HG03139 (cell line): ENCODE measurements at regions not wholly inside any gene's neighbourhood (a gene's known extent, or its start where the extent isn't known, plus 50 kb on each side); places are given as distances from the start of the nearest gene placed in this dataset.

ENCODE experiments used
- ATAC-seq: cut with Tn5 transposase; IDR thresholded peaks from one replicate; pipeline ENCODE4 v1.9.1; 2021; ENCODE audit not compliant: unreplicated experiment

DNA sequence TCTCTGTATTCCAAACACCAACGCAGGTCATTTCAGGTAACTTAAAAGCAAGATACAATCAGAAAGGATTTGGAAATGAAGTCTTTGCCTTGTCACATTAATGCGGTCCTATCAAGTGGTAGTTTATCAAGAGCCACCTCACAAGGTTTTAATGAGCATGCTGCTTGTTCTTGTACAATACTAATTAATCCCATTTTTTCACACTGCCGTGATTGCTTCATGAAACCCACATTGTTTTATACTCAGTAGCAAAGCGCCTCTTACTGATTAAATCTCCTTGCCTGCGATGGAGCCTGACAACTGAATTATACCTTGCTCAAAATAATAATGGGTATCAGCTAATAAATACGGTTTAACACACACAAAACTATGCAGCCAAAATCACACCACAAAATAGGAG, 234.1 kb upstream of the TSHZ2 start:
- no peak for ATAC-seq

DNA sequence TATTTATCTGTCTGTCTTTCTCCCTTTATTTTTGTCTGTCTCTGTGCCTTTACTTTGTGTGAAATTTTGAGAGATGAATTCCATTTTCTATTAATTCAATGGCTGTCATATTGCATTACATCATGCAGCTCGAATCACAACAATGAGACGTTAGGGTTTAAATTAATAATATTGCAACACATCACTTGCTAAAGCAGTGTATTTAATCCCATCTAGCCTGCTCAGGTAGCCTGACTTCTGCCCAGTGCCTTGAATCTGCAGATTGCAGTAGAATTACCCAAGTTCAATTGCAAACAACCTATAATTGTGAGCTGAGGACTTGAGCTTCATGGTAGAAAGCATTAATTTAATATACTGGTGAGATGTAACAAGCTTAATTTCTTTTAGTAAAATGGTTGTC, 235.7 kb upstream of the TSHZ2 start:
- no peak for ATAC-seq

DNA sequence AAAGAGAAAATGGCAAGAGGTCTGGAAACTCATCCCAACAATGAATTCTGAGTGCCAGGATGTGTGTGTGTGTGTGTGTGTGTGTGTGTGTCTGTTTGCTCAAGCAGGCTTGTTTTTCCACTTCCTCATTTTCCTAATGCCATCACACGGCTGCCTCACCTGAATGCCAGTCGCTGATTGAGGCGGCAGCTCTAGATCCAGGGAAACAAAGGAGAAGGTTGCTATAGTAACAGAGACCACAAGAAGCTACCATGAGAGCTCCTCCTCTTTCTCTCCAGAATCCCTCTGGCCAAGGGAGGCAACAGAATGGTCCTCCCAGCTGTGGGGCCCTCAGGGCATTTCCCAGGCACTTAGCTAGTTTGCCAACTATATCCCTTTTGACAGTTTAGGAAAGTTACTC, 241.1 kb upstream of the TSHZ2 start:
- no peak for ATAC-seq

DNA sequence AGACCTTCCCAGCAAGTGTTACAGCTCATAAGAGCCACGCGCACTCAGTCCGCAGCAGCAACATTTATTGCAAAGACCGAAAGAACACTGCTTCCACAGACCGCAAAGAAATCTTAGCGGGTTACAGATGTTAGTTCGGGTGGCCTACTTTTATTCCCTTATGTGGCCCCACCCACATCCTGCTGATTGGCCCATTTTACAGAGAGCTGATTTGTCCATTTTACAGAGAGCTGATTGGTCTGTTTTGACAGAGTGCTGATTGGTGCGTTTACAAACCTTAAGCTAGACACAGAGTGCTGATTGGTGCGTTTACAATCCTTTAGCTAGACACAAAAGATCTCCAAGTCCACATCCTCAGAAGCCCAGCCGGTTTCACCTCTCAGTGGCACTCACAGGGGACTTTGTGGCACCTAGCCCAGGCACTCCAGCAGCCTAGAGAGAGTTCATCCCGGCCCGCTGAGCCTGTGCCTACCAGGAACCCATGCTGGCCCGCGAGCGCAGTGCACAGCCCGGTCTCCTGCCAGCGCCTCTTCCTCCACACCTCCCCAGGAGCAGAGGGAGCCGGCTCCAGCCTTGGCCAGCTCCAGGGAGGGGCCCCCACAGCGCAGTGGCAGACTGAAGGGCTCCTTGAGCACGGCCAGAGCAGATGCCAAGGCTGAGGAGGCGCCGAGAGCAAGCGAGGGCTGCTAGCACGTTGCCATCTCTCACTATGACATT, 244.3 kb upstream of the TSHZ2 start:
- no peak for ATAC-seq

DNA sequence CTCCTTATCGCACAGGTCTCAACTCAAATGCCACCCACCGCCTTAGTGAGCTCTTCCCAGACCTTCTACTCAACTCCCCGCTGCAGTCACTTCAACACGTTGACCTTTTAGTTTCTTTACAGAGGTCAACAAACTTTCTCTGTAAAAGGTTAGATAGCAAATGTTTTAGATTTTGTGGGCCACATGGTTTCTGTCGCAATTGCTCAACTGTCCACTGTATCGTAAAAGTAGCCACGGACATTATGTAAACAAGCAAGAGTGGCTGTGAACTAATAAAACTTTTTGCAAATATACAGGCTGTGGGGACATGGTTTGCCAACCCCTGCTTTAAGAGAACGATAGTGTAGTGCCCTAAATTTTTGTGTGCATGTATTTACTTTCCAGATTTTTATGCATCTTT, 247.6 kb upstream of the TSHZ2 start:
- ATAC-seq, result no peak

DNA sequence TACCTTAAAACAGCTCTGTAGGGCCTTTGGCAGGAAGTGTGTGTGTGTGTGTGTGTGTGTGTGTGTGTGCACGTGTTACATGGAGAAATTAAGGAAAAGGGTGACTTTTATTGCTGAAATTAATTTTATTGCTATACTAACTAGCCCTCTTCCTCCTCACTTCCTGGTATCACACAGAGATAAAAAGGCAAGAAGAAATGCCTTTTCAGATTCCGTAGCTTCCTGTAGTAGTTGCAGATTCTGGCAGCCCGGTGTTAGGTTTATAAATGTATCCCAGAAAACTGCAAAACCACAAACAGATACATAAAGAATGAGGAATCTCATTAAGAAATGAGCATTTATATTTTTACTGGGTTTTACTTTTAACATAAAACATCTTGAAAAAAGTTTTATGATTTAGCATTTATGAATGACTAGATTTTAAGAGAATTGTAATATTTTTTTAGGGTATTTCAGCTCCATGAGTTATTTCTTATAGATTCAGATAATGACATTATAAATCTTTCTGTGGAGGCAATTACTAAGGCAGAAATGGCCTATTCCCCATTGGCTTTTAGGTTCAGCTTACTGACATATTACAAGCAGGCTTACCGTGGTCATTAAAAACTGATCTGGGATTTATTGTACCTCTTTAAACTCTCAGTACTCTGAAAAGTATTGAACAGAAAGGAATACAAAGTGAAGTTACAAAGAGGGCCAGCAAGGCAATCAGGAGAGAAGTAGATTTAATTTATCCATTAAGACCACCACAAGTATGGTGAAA, 249.1 kb upstream of the TSHZ2 start:
- no peak for ATAC-seq

DNA sequence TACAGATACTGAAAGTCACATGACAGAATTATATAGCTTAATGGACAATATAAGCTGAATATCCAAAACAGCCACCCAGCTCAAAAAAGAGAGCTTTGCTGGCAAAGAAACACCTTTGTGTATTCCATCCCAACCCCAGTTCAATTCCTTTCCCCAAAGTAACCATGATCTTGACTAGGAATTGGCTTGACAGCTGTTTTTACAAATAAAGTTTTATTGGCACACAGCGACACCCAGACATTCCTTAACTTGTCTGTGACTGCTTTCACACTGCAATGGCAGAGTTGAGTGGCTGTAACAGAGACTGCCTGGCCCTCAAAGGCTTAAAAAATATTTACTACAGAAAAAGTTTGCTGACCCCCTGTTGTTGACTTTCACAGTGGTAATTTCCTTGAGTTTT, 264.0 kb upstream of the TSHZ2 start:
- ATAC-seq, result no peak

DNA sequence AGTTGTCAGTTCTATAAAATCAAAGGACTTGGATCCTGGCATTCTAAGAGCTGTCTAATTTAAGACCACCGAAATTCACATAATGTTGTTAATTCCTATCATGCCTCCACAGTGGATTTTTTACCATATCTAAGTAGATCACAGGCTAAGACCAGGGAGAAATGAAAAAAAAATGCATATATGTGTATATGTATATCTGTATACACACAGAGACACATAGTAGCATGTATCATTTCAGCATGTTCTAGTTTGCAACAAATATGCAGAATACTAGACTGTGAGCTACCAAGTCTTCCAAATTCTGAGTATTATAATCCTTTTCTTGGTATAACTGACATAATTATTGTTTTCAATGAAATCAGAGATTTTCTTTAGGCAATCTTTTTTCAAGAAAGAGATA, 267.6 kb upstream of the TSHZ2 start:
- ATAC-seq, result no peak

DNA sequence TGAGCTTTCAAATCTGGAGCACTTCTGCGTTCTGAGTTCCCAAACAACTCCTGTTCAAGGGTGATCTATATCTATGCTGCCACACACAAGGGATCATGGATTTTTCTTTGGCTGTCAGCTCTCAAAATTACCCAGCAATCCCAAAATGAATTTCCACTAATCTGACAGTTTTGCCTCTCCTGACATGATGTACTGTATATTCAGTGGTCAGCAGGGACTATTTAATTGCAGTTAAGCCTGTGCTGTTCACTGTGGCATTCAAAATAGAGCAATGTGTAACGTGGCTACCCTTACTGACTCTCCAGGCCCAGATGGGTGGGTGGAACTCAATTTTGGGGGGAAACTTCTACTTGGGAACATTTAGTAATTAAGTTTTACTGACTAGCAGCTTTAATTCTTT, 283.8 kb upstream of the TSHZ2 start:
- ATAC-seq, result no peak

DNA sequence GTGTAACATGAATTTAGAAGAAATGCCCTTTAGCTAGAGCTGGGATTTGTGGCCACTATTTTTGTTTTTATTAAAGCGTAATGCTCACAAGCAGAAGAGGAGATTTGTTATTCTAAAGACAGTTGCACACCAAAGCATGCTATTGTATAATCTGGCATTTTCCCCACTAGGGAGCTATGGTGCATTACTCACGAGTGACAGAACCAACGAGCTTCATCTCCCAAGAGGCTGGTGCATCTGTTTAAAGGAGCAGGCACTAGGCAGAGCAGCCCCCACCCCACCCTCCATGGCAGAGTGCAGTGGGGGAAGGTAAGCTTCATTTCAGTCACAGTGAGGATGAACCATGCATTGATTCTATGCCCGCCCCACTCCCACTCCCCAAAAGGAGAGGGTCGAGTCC, 287.3 kb upstream of the TSHZ2 start:
- no peak for ATAC-seq

DNA sequence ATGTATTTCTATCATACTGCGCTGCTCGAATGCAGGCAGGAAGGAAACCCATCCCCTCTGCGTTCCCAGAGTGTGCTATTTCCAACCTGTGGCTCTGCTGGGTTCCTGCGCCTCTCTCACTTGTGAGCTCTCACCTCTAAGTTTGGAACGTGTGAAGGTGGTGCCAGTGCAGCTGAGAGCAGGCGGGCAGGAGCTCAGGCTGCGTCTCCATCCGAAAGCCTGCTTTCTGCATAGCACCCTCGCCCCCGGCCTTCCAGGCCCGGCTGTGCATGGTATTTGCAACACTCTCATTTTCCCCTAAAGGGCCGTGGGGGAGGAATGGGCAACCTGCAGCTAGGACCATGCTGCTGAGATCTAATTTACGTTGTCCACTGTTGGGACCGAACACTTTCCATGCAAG, 288.0 kb upstream of the TSHZ2 start:
- ATAC-seq, result no peak

DNA sequence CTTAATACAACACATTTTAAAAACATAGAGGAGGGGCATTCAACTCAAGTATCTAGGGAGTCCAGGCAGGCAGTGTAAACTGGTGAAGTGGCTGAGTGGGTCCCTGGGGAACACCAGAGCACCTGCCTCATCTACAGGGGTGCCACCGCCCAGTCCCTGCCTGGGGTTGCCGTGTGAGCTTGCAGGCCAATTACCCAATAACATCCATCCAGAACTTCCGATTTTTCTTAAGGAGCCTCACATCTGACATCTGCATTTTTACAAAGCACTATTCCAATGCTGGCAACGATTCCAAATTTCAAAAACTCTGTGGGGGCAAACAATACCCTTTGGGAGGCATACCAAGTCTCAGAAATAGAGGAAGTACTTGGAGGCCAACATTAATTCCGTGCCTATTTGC, 288.4 kb upstream of the TSHZ2 start:
- no peak for ATAC-seq

DNA sequence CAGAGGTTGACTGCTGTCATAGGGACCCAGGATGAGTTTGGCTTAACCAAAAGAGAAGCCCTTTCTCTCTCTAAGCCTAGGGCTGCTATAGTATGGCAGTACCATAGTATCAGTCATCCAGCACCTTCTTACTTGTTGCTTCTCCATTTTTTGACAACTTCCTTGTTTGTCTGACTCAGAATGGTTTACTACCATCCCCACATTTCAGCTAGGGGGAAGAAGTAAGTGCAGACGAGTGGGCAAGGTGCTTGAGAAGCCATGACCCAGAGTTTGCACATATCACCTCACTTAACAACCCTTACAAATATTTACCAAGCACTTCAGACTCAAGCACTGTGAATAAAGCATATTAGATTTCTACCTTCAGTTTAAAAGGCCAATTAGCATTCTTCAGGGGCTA, 289.9 kb upstream of the TSHZ2 start:
- ATAC-seq, result no peak

DNA sequence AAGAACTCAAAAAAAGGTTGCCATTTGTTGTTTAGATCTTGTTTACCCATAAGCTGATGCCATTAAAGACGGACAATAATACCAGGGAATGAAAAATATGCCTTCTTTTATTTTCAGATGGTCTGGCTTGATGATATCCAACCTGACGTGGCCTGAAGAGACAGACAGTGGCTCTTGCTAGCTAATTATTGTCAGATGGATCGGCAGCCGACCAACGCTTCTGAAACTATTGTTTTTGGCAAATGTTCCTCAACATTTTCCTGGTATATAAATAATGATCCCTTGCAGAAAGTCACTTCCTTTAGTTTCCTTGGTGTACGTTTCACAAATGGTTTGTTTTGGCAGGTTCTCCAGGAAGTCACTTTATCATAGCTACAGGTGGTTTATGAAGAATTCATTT, 290.9 kb upstream of the TSHZ2 start:
- ATAC-seq, result no peak

DNA sequence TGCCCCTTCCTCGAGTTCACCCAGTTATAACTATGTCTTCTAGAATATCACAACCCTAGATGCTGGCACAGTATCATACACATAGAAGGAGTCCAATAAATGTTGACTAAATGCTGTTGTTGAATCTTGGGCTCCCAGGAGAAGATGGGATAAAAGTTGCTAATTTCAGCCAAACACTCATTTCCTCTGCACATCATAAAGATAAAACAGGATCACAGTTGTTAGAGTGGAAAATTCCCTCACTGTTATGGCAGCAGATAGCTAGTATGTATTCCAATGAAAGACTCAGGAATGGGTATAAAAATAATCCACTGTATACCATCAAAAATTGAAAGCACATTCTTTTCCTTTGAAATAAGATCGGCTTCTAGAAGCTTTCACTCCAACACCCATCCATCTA, 294.9 kb upstream of the TSHZ2 start:
- ATAC-seq, result no peak

DNA sequence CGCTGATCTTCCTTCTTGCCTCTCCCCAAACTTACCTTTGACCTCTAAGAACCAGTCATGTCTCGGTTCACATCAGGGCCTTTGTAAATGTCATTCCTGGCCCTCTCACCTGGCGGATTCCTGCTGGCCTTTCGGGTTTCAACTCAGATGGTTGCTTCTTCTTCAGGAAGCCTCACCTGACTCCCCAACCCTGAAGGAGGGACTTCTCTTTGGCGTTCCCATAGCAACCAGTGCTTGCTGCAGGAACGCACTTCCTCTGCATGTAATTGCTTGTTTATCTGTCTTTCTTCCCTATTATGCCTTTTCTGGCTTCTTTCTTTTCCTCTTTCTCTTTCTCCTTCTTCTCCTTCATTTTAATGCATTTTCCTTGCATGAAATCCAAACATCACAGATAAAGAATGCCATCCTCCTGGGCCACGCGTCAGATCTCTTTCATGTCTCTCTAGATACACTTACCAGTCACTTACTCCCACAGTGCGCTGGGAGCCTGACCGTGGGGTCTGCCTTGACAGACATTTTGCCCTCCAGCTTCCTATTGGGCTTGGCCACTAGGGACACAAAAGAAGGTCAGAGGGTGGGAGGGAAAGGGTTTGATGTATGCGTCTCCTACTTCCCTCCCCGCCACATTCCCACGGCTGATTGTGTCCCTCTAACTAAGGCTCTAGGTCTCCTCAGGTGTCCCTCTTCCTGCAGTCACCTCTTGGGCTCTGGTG, 295.7 kb upstream of the TSHZ2 start:
- no peak for ATAC-seq

DNA sequence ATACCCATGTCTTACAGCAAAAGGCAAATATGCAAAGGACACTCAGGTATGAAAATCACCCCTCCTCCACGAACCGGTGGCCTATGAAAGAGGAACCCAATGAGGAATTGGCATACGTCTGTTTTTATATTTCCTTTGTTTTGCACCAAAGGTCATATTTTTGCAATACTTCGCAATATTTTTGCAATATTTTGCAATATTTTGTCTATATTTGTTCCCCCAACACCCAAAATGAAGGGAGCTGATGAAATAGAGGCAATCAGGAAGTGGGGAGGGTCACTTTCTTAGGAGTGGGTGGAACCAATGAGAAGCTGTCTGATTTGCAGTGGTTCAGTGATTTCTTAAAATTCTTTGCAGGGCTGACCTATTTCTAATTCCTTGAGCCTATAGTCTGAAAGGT, 296.8 kb upstream of the TSHZ2 start:
- no peak for ATAC-seq

DNA sequence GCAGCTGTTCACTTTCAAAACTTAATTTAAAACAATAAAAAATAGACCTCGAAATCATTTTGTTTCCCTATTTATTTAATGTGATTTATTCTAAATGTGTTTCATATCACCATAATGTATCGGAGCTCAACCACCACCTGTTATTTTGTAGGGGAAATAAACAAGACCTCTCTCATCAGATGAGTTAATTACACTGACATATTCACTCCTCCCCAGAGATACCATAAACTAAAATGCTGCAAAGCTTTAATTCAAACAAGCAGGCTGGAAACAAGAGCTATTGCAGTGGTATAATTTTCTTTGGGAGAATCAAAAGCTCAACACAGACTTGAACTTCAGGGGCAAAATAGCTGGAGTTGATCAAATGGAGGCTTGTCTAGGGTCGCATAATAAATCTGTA, 303.5 kb upstream of the TSHZ2 start:
- ATAC-seq, result no peak

DNA sequence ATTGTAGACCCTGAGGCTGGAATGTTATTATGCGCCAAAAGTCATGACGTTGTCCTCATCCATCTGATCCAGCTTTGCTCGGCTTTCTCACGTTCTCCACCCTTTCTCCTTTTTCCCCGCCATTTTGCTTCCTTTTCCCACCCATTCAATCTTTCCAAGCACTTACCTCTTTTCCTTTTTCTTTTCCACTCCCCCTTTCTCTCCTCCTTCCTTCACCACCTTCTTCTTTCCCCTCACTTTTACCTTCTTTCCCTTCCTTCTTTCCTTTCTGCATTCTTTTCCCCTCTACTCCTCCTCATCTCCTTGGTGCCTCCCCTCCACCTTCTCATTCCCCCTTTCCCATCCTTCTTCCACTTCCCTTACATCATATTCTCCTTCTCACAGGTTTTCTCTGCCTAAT, 304.8 kb upstream of the TSHZ2 start:
- no peak for ATAC-seq

DNA sequence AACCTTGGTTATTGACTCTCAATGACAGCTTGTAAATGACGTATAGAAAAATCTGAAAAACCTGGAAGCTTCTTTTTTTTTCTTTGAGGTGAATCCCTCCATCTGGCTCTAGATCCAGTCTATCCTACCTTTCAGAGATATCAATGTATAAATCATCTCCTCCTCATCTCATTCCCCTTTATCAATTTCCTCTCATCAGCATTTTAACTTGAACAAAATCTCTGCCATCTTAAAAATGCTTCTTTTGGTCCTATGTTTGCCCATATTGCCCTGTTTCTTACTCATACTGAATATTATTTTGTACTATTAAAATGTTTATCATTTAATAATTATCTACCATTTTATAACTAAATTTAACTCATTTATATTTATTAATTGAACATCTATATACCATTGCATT, 306.7 kb upstream of the TSHZ2 start:
- ATAC-seq, result no peak

DNA sequence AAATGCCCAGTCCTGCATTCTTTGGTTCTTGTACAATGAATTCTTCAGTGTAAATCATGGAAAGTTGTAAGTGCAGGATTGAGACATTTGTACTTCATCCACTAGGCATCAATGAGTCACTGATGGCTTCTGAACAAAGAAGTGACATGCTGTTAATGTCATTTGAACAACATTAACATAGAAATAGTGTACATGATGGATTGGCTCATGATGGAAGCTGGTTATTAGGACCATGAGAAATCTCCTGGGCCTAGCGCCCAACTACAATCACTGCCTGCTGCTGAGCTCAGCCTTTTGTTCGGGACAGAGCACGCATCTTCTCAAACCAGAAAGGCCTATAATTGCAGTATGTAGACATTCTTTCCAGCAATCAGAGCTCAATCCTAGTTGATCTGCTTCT, 316.8 kb upstream of the TSHZ2 start:
- ATAC-seq, result no peak

DNA sequence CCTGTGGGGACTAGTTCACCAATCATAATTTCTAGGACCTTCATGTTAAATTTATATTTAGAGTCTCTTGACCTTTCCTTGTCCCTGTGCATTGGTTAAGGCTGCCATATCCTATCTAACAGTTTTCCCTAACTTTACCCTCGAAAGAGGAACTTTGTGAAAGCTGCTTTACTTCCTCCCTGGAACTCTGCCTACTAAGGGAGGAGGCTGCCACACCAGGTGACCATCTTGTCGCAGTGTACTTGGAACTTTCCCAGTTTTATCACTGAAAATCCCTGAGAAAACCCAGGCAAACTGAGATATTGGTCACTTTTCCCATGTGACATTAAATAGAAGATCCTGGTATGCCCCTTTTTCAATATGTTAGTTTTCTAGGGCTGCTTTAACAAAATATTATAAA, 317.6 kb upstream of the TSHZ2 start:
- no peak for ATAC-seq
